ENCODE measurements at regions not wholly inside any gene's neighbourhood (a gene's known extent, or its start where the extent isn't known, plus 50 kb on each side); places are given as distances from the start of the nearest gene placed in this dataset.
"Not testable (repeated sequence)": the region's sequence is repeated elsewhere in the genome, so short reads cannot be mapped to it uniquely, and the experiment has no call there.

DNA sequence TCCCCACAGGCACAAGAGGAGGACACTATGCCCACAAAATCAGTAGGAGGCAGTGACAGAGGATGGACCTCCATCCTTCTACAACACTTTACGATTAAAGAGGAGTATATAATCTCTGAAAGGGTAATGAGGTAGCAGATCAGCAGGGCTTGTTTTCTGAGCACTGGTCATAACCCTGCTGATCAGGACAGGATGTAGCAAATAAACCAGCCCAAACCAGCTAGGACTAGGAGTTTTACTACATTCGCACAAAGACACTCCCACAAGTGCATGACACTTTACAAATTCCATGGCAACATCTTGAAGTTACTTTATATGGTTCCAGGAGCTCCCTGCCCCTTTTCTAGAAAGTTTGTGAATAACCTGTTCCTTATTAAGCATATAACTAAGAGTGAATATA, 73.3 kb upstream of the CHD6 start:
- in situ Hi-C loops (cut with HindIII; ENCODE audit: low sequenced_read_pairs), result no loop called here

DNA sequence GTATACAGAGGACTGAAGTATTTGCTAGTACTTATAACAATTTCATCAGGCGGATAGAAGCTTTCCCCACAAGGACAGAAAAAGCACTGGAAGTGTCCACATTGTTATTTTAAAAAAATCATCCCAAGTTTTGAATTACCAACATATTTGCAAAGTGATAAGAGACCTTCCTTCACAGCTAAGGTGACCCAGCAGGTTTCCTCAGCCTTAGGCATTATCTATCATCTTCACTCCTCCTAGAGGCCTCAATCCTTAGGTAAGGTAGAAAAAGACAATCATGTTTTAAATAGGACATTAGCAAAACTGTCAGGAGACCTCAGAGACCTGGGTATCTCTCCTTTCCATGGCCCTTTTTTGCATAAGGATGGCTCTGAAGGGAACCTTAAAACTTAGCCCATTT, 72.5 kb upstream of the CHD6 start:
- in situ Hi-C loops (cut with HindIII; ENCODE audit: low sequenced_read_pairs), result no loop called here

DNA sequence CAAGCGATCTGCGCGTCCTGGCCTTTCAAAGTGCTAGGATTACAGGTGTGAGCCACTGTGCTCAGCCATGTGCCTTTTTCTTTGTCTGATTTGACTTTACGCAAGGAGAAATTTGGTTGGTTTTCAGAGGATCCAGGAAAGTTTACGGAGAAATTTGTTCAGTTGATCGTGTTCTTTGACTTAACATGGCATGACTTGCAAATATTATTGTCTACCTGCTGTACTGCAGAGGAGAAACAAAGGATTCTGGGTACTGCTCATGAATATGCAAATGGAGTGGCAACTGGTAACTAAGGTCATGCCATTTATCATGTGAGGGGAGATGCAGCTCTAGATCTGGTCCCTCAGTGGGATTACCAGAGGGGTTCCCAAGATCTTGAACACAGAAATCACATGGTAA, 68.8 kb upstream of the CHD6 start:
- in situ Hi-C loops (cut with HindIII; ENCODE audit: low sequenced_read_pairs), result no loop called here

DNA sequence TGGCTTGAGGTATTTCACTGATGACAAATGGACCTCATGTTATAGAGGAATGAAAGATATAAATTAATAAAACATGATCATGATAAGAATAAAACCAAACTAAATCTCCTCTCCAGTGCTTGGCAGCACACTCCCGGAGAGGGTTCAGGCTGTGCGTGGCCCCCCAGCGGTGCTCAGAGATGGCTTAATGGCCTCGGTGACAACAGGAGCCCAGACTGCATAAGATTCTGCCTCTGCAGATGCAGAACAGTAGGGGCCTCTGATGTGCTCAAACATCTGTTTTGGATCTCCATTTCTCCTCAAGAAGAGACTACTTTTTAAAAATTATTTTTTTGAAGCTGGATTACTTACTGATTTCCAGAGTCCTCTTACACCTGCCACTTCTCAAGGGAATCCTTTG, 67.0 kb upstream of the CHD6 start:
- in situ Hi-C loops (cut with HindIII; ENCODE audit: low sequenced_read_pairs), result not testable (repeated sequence)

DNA sequence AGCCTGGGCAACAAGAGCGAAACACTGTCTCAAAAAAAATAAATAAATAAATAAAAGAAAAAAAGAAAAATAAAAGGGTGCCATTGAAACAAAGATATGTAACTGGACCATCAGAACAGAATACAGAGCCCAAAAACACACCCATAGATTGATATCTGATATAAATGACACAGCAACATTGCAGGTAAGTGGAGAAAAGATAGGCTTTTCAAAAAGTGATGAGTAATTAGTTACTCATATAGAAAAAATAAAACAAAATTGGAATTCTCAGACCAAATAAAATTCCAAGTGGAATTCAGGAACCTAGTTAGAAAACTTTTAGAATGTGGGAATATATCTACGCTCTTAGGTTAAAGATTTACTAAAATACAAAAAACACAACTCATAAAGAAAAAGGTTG, 60.6 kb upstream of the CHD6 start:
- in situ Hi-C loops (cut with HindIII; ENCODE audit: low sequenced_read_pairs), result no loop called here

DNA sequence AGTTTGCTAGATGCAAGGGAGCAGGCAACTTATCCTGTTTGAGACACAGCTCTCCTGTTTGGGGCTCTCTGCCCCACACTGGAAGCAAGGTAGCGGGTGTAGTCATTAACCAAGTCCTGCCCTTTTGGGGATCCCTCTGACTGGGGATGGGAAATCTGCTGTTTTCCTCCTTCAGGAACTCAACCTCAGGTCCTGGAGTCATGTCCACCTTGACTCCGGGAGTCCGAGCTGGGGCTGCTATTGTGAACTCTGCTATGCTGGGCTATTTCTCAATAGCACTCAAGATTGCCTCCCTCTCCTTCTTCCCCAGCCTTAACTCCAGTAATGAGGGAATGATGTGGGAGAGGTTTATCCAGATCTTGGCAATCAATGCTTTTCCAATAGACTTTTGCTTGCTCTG, 54.1 kb upstream of the CHD6 start:
- in situ Hi-C loops (cut with HindIII; ENCODE audit: low sequenced_read_pairs), result no loop called here

DNA sequence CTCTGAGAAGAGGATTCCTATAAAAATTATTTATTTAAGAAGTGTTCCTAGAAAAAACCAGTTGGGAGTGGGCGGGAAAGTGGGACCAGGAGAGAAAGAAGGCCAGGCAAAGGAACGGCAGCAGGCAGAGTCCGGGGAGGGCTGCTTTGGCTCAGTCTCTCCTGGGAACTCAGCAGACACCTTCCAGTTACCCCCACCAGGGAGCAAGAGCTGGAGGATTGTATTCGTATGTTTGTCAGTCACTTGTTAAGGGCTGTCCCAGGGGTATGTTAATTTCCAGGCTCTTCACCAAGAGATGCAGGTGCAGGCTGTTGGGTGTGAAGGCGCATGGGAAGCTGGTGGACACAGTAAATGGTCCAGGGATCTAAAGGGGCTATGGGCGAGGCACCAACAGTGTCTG, 53.0 kb upstream of the CHD6 start:
- in situ Hi-C loops (cut with HindIII; ENCODE audit: low sequenced_read_pairs), result no loop called here

DNA sequence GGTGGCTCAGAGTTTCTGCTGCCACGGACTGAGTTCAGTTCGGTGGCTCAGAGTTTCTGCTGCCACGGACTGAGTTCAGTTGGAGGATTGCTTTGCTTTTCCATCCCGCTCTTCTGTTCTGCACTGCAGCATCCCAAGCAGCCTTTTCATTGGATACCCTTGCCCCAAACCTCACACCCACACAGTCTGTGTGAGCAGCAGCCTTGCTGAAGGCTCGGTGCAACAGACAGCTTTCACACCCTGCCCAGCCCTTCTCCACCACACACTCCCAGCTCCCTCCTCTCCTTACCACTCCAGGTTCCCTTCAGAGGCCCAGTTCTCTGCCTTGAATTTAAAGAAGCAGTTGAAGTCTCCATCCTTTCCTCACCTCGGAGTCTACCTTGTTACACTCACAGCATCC, 52.5 kb upstream of the CHD6 start:
- in situ Hi-C loops (cut with HindIII; ENCODE audit: low sequenced_read_pairs), result no loop called here

DNA sequence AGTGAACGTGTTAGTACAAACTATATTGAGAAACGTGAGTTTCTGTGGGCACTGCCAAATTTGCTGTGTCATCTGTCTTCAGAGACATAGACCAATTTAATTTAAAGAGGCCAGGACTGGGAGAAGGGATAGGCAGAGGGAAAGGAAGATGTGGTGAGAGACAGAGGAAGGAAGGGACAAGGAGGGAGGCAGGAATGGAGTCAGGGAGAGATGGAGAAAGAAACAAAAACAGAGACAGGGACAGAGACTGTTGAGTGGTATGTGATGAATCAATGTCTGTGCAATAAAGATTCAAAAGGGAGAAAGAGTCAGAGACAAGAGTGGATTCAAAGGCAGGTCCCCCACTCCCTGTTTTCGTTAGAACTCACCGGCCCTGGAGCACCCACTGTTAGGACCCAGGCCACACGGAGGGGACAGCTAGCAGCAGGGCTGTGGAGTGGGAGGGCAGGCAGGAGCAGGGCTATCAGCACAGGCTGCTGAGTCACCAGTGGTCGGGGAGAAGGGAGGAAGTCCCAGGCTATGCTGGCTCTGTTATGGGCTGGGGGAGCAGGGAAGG, 51.6 kb upstream of the CHD6 start:
- in situ Hi-C loops (cut with HindIII; ENCODE audit: low sequenced_read_pairs), result no loop called here

DNA sequence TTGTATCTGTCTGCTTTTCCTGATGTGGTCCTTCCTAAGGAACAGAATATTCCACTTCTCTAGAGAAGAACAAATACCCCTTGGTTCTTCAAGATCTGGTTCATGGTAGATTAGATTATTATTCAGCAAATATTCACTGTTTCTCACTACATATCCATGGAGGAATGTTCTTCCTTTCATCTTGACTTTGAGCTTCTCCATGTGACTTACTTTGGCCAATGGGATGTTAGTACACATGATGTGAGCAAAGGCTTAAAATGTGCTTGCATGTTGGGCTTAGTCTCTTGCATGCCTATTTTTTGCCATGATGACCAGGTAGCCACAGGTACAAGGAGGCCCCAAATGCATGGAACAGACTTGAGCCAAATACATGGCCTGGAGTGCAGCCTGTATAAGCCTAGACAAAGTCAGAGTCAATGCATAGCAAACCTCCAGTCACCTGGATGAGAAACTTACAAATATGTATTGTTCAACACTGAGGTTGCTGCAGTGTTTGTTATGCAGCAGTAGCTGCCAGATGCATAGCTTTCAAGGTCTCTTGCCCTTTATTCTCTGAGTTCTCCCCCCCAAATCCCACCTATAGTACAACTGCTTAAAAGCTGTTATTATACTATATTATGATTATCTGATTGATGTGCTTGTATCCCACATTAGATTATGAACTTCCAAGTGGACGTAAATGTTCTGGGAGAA, 50.0 kb upstream of the CHD6 start:
- in situ Hi-C loops (cut with HindIII; ENCODE audit: low sequenced_read_pairs), result no loop called here
